ENCODE measurements at regions not wholly inside any gene's neighbourhood (a gene's known extent, or its start where the extent isn't known, plus 50 kb on each side); places are given as distances from the start of the nearest gene placed in this dataset.

- Histone ChIP-seq H3K36me3 (ENCODE audit: control insufficient read depth in 5 of 5, insufficient read depth in 5 of 5, low read length in 5 of 5) (no peaks in the 10 kb centered on the region), H3K4me3 (ENCODE audit: low read depth in 1 of 5, low read length in 5 of 5) (no peak overlapping the region), H3K27me3 (ENCODE audit: control insufficient read depth in 5 of 5, insufficient read depth in 4 of 5, low read length in 5 of 5) (no peaks in the 10 kb centered on the region), H3K9me3 (ENCODE audit: control insufficient read depth in 5 of 5, low read length in 5 of 5) (no peaks in the 10 kb centered on the region), H3K27ac (ENCODE audit: low read depth, low read length) (no peak overlapping the region), H3K9ac (ENCODE audit: low read length in 5 of 5) (no peak overlapping the region), H3K4me1 (ENCODE audit: control insufficient read depth in 5 of 5, insufficient read depth in 5 of 5, low read length in 5 of 5) (peaks cover 0 to 13% (median 0%) of the 10 kb centered on the region in 5 donors)
Measured at GRCh38 chr5:175253597-175253996, 190.4 kb downstream of the DRD1 start.

- H3K4me3 ChIP-seq (ENCODE audit: low read depth in 1 of 5, low read length in 5 of 5): no peak overlapping the region
- no peaks in the 10 kb centered on the region for H3K36me3 ChIP-seq (ENCODE audit: control insufficient read depth in 5 of 5, insufficient read depth in 5 of 5, low read length in 5 of 5)
- no peaks in the 10 kb centered on the region for H3K27me3 ChIP-seq (ENCODE audit: control insufficient read depth in 5 of 5, insufficient read depth in 4 of 5, low read length in 5 of 5)
- H3K4me1 ChIP-seq (ENCODE audit: control insufficient read depth in 5 of 5, insufficient read depth in 5 of 5, low read length in 5 of 5): peaks cover 0 to 13% (median 0%) of the 10 kb centered on the region in 5 donors
- H3K9me3 ChIP-seq (ENCODE audit: control insufficient read depth in 5 of 5, low read length in 5 of 5): no peaks in the 10 kb centered on the region
- no peak overlapping the region for H3K27ac ChIP-seq (ENCODE audit: low read depth, low read length)
- no peak overlapping the region for H3K9ac ChIP-seq (ENCODE audit: low read length in 5 of 5)
Measured at GRCh38 chr5:175252234-175252805, 191.7 kb downstream of the DRD1 start.

- Histone ChIP-seq H3K9me3 (ENCODE audit: control insufficient read depth in 5 of 5, low read length in 5 of 5) (no peaks in the 10 kb centered on the region), H3K4me3 (ENCODE audit: low read depth in 1 of 5, low read length in 5 of 5) (no peak overlapping the region), H3K36me3 (ENCODE audit: control insufficient read depth in 5 of 5, insufficient read depth in 5 of 5, low read length in 5 of 5) (no peaks in the 10 kb centered on the region), H3K9ac (ENCODE audit: low read length in 5 of 5) (no peak overlapping the region), H3K27ac (ENCODE audit: low read depth, low read length) (no peak overlapping the region), H3K27me3 (ENCODE audit: control insufficient read depth in 5 of 5, insufficient read depth in 4 of 5, low read length in 5 of 5) (peaks cover 0 to 3% (median 0%) of the 10 kb centered on the region in 5 donors), H3K4me1 (ENCODE audit: control insufficient read depth in 5 of 5, insufficient read depth in 5 of 5, low read length in 5 of 5) (peaks cover 0 to 15% (median 4%) of the 10 kb centered on the region in 5 donors)
Measured at GRCh38 chr5:175250426-175250825, 193.6 kb downstream of the DRD1 start.

- Histone ChIP-seq H3K27me3 (ENCODE audit: control insufficient read depth in 5 of 5, insufficient read depth in 4 of 5, low read length in 5 of 5) (peaks cover 0 to 3% (median 0%) of the 10 kb centered on the region in 5 donors), H3K36me3 (ENCODE audit: control insufficient read depth in 5 of 5, insufficient read depth in 5 of 5, low read length in 5 of 5) (no peaks in the 10 kb centered on the region), H3K27ac (ENCODE audit: low read depth, low read length) (no peak overlapping the region), H3K4me1 (ENCODE audit: control insufficient read depth in 5 of 5, insufficient read depth in 5 of 5, low read length in 5 of 5) (peaks cover 0 to 8% (median under 1%) of the 10 kb centered on the region in 5 donors), H3K9me3 (ENCODE audit: control insufficient read depth in 5 of 5, low read length in 5 of 5) (no peaks in the 10 kb centered on the region), H3K4me3 (ENCODE audit: low read depth in 1 of 5, low read length in 5 of 5) (no peak overlapping the region), H3K9ac (ENCODE audit: low read length in 5 of 5) (no peak overlapping the region)
Measured at GRCh38 chr5:175248416-175248905, 195.5 kb downstream of the DRD1 start.

GRCh38 chr5:175246889-175247520, 197.0 kb downstream of the DRD1 start:
- H3K36me3 ChIP-seq (ENCODE audit: control insufficient read depth in 5 of 5, insufficient read depth in 5 of 5, low read length in 5 of 5): no peaks in the 10 kb centered on the region
- H3K4me1 ChIP-seq (ENCODE audit: control insufficient read depth in 5 of 5, insufficient read depth in 5 of 5, low read length in 5 of 5): peaks cover 0 to 4% (median 0%) of the 10 kb centered on the region in 5 donors
- no peak overlapping the region for H3K27ac ChIP-seq (ENCODE audit: low read depth, low read length)
- no peaks in the 10 kb centered on the region for H3K9me3 ChIP-seq (ENCODE audit: control insufficient read depth in 5 of 5, low read length in 5 of 5)
- no peak overlapping the region for H3K9ac ChIP-seq (ENCODE audit: low read length in 5 of 5)
- H3K27me3 ChIP-seq (ENCODE audit: control insufficient read depth in 5 of 5, insufficient read depth in 4 of 5, low read length in 5 of 5): peaks cover 0 to 3% (median 0%) of the 10 kb centered on the region in 5 donors
- H3K4me3 ChIP-seq (ENCODE audit: low read depth in 1 of 5, low read length in 5 of 5): no peak overlapping the region

GRCh38 chr5:175246242-175246888, 197.6 kb downstream of the DRD1 start:
- Histone ChIP-seq H3K4me3 (ENCODE audit: low read depth in 1 of 5, low read length in 5 of 5) (no peak overlapping the region), H3K27ac (ENCODE audit: low read depth, low read length) (no peak overlapping the region), H3K27me3 (ENCODE audit: control insufficient read depth in 5 of 5, insufficient read depth in 4 of 5, low read length in 5 of 5) (peaks cover 0 to 3% (median 0%) of the 10 kb centered on the region in 5 donors), H3K9ac (ENCODE audit: low read length in 5 of 5) (no peak overlapping the region), H3K36me3 (ENCODE audit: control insufficient read depth in 5 of 5, insufficient read depth in 5 of 5, low read length in 5 of 5) (no peaks in the 10 kb centered on the region), H3K4me1 (ENCODE audit: control insufficient read depth in 5 of 5, insufficient read depth in 5 of 5, low read length in 5 of 5) (peaks cover 0 to 4% (median 0%) of the 10 kb centered on the region in 5 donors), H3K9me3 (ENCODE audit: control insufficient read depth in 5 of 5, low read length in 5 of 5) (no peaks in the 10 kb centered on the region)

- Histone ChIP-seq H3K4me3 (ENCODE audit: low read depth in 1 of 5, low read length in 5 of 5) (no peak overlapping the region), H3K9ac (ENCODE audit: low read length in 5 of 5) (no peak overlapping the region), H3K9me3 (ENCODE audit: control insufficient read depth in 5 of 5, low read length in 5 of 5) (no peaks in the 10 kb centered on the region), H3K27me3 (ENCODE audit: control insufficient read depth in 5 of 5, insufficient read depth in 4 of 5, low read length in 5 of 5) (peaks cover 0 to 3% (median 0%) of the 10 kb centered on the region in 5 donors), H3K4me1 (ENCODE audit: control insufficient read depth in 5 of 5, insufficient read depth in 5 of 5, low read length in 5 of 5) (peaks cover 0 to 4% (median 0%) of the 10 kb centered on the region in 5 donors), H3K36me3 (ENCODE audit: control insufficient read depth in 5 of 5, insufficient read depth in 5 of 5, low read length in 5 of 5) (no peaks in the 10 kb centered on the region), H3K27ac (ENCODE audit: low read depth, low read length) (no peak overlapping the region)
Measured at GRCh38 chr5:175243441-175243840, 200.5 kb downstream of the DRD1 start.

GRCh38 chr5:175242207-175242606, 201.8 kb downstream of the DRD1 start:
- Histone ChIP-seq H3K27ac (ENCODE audit: low read depth, low read length) (no peak overlapping the region), H3K27me3 (ENCODE audit: control insufficient read depth in 5 of 5, insufficient read depth in 4 of 5, low read length in 5 of 5) (peaks cover 0 to 6% (median 3%) of the 10 kb centered on the region in 5 donors), H3K9ac (ENCODE audit: low read length in 5 of 5) (no peak overlapping the region), H3K4me1 (ENCODE audit: control insufficient read depth in 5 of 5, insufficient read depth in 5 of 5, low read length in 5 of 5) (peaks cover 0 to 4% (median 0%) of the 10 kb centered on the region in 5 donors), H3K36me3 (ENCODE audit: control insufficient read depth in 5 of 5, insufficient read depth in 5 of 5, low read length in 5 of 5) (no peaks in the 10 kb centered on the region), H3K9me3 (ENCODE audit: control insufficient read depth in 5 of 5, low read length in 5 of 5) (no peaks in the 10 kb centered on the region), H3K4me3 (ENCODE audit: low read depth in 1 of 5, low read length in 5 of 5) (no peak overlapping the region)

- no peak overlapping the region for H3K4me3 ChIP-seq (ENCODE audit: low read depth in 1 of 5, low read length in 5 of 5)
- no peaks in the 10 kb centered on the region for H3K9me3 ChIP-seq (ENCODE audit: control insufficient read depth in 5 of 5, low read length in 5 of 5)
- H3K27me3 ChIP-seq (ENCODE audit: control insufficient read depth in 5 of 5, insufficient read depth in 4 of 5, low read length in 5 of 5): peaks cover 0 to 9% (median 2%) of the 10 kb centered on the region in 5 donors
- no peak overlapping the region for H3K9ac ChIP-seq (ENCODE audit: low read length in 5 of 5)
- H3K36me3 ChIP-seq (ENCODE audit: control insufficient read depth in 5 of 5, insufficient read depth in 5 of 5, low read length in 5 of 5): no peaks in the 10 kb centered on the region
- H3K27ac ChIP-seq (ENCODE audit: low read depth, low read length): no peak overlapping the region
- H3K4me1 ChIP-seq (ENCODE audit: control insufficient read depth in 5 of 5, insufficient read depth in 5 of 5, low read length in 5 of 5): peaks cover 0 to 6% (median 0%) of the 10 kb centered on the region in 5 donors
Measured at GRCh38 chr5:175238326-175238725, 205.7 kb downstream of the DRD1 start.

GRCh38 chr5:175236176-175236575, 207.8 kb downstream of the DRD1 start:
- no peak overlapping the region for H3K27ac ChIP-seq (ENCODE audit: low read depth, low read length)
- no peak overlapping the region for H3K9ac ChIP-seq (ENCODE audit: low read length in 5 of 5)
- H3K36me3 ChIP-seq (ENCODE audit: control insufficient read depth in 5 of 5, insufficient read depth in 5 of 5, low read length in 5 of 5): no peaks in the 10 kb centered on the region
- H3K9me3 ChIP-seq (ENCODE audit: control insufficient read depth in 5 of 5, low read length in 5 of 5): no peaks in the 10 kb centered on the region
- H3K4me3 ChIP-seq (ENCODE audit: low read depth in 1 of 5, low read length in 5 of 5): no peak overlapping the region
- H3K4me1 ChIP-seq (ENCODE audit: control insufficient read depth in 5 of 5, insufficient read depth in 5 of 5, low read length in 5 of 5): peaks cover 0 to 7% (median 0%) of the 10 kb centered on the region in 5 donors
- H3K27me3 ChIP-seq (ENCODE audit: control insufficient read depth in 5 of 5, insufficient read depth in 4 of 5, low read length in 5 of 5): peaks cover 0 to 9% (median 2%) of the 10 kb centered on the region in 5 donors
